ENCODE measurements at regions not wholly inside any gene's neighbourhood (a gene's known extent, or its start where the extent isn't known, plus 50 kb on each side); places are given as distances from the start of the nearest gene placed in this dataset.

- TF ChIP-seq CTCF (IDR thresholded peaks at IDR 0.05 in 2 of 3, conservative IDR thresholded peaks at IDR 0.05 in 1 of 3; ENCODE audit: insufficient read depth in 2 of 3, low read depth in 1 of 3, low read length in 3 of 3) (peak; percentile 12 to 26 (median 14); a peak in 3 of 6 replicates), KDM1A (IDR thresholded peaks at IDR 0.05) (no peak)
These were observed 129.7 kb downstream of the PRDM13 start (continued) for GRCh38 chr6:99736302-99736701.

- no TSS peak for BruUV-seq (replicated peaks)
- H3K9me3 ChIP-seq (replicated peaks; ENCODE audit: control insufficient read depth, insufficient read depth, low read depth, low read length) = no peaks in the 10 kb centered on the region
These were observed 132.9 kb downstream of the PRDM13 start for GRCh38 chr6:99739526-99739925.

More at GRCh38 chr6:99739526-99739925, 132.9 kb downstream of the PRDM13 start:
- Histone ChIP-seq H3K27me3 (ENCODE audit: control insufficient read depth in 2 of 2, insufficient read depth in 2 of 2, low read length in 2 of 2) (no peaks in the 10 kb centered on the region), H3K9ac (ENCODE audit: insufficient read depth in 1 of 2, low read depth in 2 of 2, low read length in 2 of 2) (no peak overlapping the region), H2AFZ (ENCODE audit: low read depth, low read length) (no peak overlapping the region), H3K36me3 (ENCODE audit: control insufficient read depth, insufficient read depth, low read length) (no peaks in the 10 kb centered on the region), H3K79me2 (ENCODE audit: control insufficient read depth, insufficient read depth, low read length) (no peaks in the 10 kb centered on the region), H3K4me3 (no peak overlapping the region), H4K20me1 (replicated peaks; ENCODE audit: control insufficient read depth, insufficient read depth, low read length) (no peaks in the 10 kb centered on the region), H3K27ac (ENCODE audit: extremely low read depth, low read depth, low read length) (no peak overlapping the region), H3K4me2 (ENCODE audit: insufficient read depth, low read length) (no peak overlapping the region), H3K9me1 (ENCODE audit: control insufficient read depth, insufficient read depth, low read length) (no peaks in the 10 kb centered on the region), H3K4me1 (replicated peaks in 1 of 2; ENCODE audit: control insufficient read depth in 2 of 2, insufficient read depth in 2 of 2, low read length in 2 of 2) (no peaks in the 10 kb centered on the region)
- no peak for TF ChIP-seq ETS1 (conservative IDR thresholded peaks at IDR 0.05; ENCODE audit: control insufficient read depth, low read depth, low read length)
- 0% methylated on average over 2 of the region's 2 CpGs for WGBS (ENCODE audit: insufficient coverage, low coverage, missing lambda C conversion rate)
- DNase-seq (ENCODE audit: extremely low read depth in 1 of 4, low spot score in 3 of 4) (no peak), FAIRE-seq (no peak), ATAC-seq (no peak)
- ChIA-PET CTCF (ENCODE audit: low intra/inter-chr PET ratio) (interaction anchor here (0.6 kb wide), 1 partner anchor 360 kb away, joined by 3 read pairs; no protein-coding TSS in a partner anchor), POLR2A (interaction anchor here (0.9 kb wide), 1 partner anchor 12 kb away, joined by 3 read pairs; no protein-coding TSS in a partner anchor)
- in situ Hi-C loops (cut with MboI) (loop anchor here (25.0 kb wide), 1 partner anchor 402 kb away; the partner anchor contains the start of gene FAXC), intact Hi-C loops (cut with micrococcal nuclease) (no loop called here)

All from K562 (cell line).